Fibroblast of pulmonary artery (primary cell): ENCODE measurements at regions not wholly inside any gene's neighbourhood (a gene's known extent, or its start where the extent isn't known, plus 50 kb on each side); places are given as distances from the start of the nearest gene placed in this dataset.

Experiments used
- DNase-seq: peaks from one replicate; pipeline ENCODE4 v3.0.0-alpha.2; 2010; ENCODE audit warnings: low read depth
- H3K4me3 ChIP-seq: replicated peaks from 2 replicates; pipeline ENCODE4 v1.5.1; 2011; ENCODE audit warnings: low read depth, mild to moderate bottlenecking, control low read depth, low read length, moderate library complexity
- CTCF ChIP-seq: IDR thresholded peaks from 2 replicates; pipeline ENCODE4 v1.5.1; 2011; ENCODE audit warnings: mild to moderate bottlenecking, control low read depth, low read length, inconsistent platforms; ENCODE audit errors: missing control alignments

GRCh38 chr7:91396-92175 is 100.8 kb upstream of the FAM20C start:
- no peak overlapping the region for H3K4me3 ChIP-seq
- DNase-seq, result no peak
- TF ChIP-seq CTCF, result no peak

GRCh38 chr7:92231-92674 is 100.1 kb upstream of the FAM20C start:
- no peak for TF ChIP-seq CTCF
- no peak overlapping the region for H3K4me3 ChIP-seq
- no peak for DNase-seq

- TF ChIP-seq CTCF, result no peak
- H3K4me3 ChIP-seq, result no peak overlapping the region
- DNase-seq, result no peak
Measured at GRCh38 chr7:92888-93672, 99.3 kb upstream of the FAM20C start.

- TF ChIP-seq CTCF, result no peak
- no peak for DNase-seq
- H3K4me3 ChIP-seq, result no peak overlapping the region
Measured at GRCh38 chr7:94251-94801, 98.0 kb upstream of the FAM20C start.

GRCh38 chr7:95180-95862 is 97.0 kb upstream of the FAM20C start:
- no peak for TF ChIP-seq CTCF
- DNase-seq, result peak; percentile 67
- H3K4me3 ChIP-seq, result no peak overlapping the region

GRCh38 chr7:95863-96260 is 96.5 kb upstream of the FAM20C start:
- DNase-seq, result no peak
- no peak overlapping the region for H3K4me3 ChIP-seq
- no peak for TF ChIP-seq CTCF
